ENCODE measurements at regions not wholly inside any gene's neighbourhood (a gene's known extent, or its start where the extent isn't known, plus 50 kb on each side); places are given as distances from the start of the nearest gene placed in this dataset.
"Not testable (repeated sequence)": the region's sequence is repeated elsewhere in the genome, so short reads cannot be mapped to it uniquely, and the experiment has no call there.

DNA sequence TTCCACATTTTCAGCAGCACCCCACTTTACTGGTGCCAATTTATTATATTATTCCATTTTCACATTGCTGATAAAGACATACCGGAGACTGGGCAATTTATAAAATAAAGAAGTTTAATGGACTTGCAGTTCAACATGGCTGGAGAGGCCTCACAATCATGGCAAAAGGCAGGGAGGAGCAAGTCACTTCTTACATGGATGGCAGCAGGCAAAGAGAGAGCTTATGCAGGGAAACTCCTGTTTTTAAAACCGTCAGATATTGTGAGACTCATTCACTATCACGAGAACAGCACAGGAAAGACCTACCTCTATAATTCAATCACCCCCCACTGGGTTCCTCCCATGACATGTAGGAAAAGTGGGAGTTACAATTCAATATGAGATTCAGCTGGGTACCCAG, 641.8 kb upstream of the MEF2C start:
- Histone ChIP-seq H3K27me3 (ENCODE audit: control insufficient read depth in 2 of 2, insufficient read depth in 2 of 2, low read length in 2 of 2) (no peaks in the 10 kb centered on the region), H3K9ac (replicated peaks; ENCODE audit: extremely low read depth, insufficient read depth, low read length) (no peak overlapping the region), H3K9me1 (replicated peaks; ENCODE audit: control insufficient read depth, extremely low read depth, insufficient read depth, low read length) (no peaks in the 10 kb centered on the region), H3K36me3 (ENCODE audit: control insufficient read depth in 2 of 2, extremely low read depth in 1 of 2, insufficient read depth in 2 of 2, low read length in 2 of 2) (no peaks in the 10 kb centered on the region), H3K4me1 (ENCODE audit: control insufficient read depth, extremely low read depth, insufficient read depth, low read length) (no peaks in the 10 kb centered on the region), H3K4me2 (ENCODE audit: insufficient read depth, low read length) (no peak overlapping the region), H2AFZ (ENCODE audit: low read depth, low read length) (no peak overlapping the region), H4K20me1 (replicated peaks; ENCODE audit: control insufficient read depth, extremely low read depth, insufficient read depth, low read length) (no peaks in the 10 kb centered on the region), H3K79me2 (ENCODE audit: control insufficient read depth, insufficient read depth, low read length) (no peaks in the 10 kb centered on the region), H3K27ac (ENCODE audit: insufficient read depth, low read depth, low read length) (no peak overlapping the region), H3K9me3 (replicated peaks; ENCODE audit: control insufficient read depth, insufficient read depth, low read length) (no peaks in the 10 kb centered on the region), H3K4me3 (replicated peaks in 1 of 3; ENCODE audit: insufficient read depth in 1 of 3, low read depth in 1 of 3, low read length in 3 of 3) (no peak overlapping the region)
- intact Hi-C loops (cut with micrococcal nuclease), result no loop called here
- CTCF ChIA-PET, result interaction anchor here (1.4 kb wide), 1 partner anchor 9 kb away, joined by 3 read pairs; no protein-coding TSS in a partner anchor
- dilution Hi-C loops (cut with MboI; ENCODE audit: extremely low pct_ligation_motif_present, low sequenced_read_pairs), result no loop called here
- DNase-seq (ENCODE audit: low read depth, low spot score) (no peak), FAIRE-seq (no peak)
- TF ChIP-seq FOS (IDR thresholded peaks at IDR 0.05; ENCODE audit: borderline replicate concordance, insufficient read depth, low read length), result no peak
- TF ChIP-seq GATA2 (IDR thresholded peaks at IDR 0.05; ENCODE audit: insufficient read depth, insufficient read length, low read depth, low read length), result no peak
- no peak for TF ChIP-seq EZH2 (IDR thresholded peaks at IDR 0.05; ENCODE audit: borderline replicate concordance, low read depth, low read length, severe bottlenecking)
- TF ChIP-seq JUN (IDR thresholded peaks at IDR 0.05; ENCODE audit: borderline replicate concordance, insufficient read depth, insufficient read length, low read depth), result no peak
- TF ChIP-seq MYC (IDR thresholded peaks at IDR 0.05; ENCODE audit: low read depth, low read length), result no peak
- TF ChIP-seq, protein P1, sequence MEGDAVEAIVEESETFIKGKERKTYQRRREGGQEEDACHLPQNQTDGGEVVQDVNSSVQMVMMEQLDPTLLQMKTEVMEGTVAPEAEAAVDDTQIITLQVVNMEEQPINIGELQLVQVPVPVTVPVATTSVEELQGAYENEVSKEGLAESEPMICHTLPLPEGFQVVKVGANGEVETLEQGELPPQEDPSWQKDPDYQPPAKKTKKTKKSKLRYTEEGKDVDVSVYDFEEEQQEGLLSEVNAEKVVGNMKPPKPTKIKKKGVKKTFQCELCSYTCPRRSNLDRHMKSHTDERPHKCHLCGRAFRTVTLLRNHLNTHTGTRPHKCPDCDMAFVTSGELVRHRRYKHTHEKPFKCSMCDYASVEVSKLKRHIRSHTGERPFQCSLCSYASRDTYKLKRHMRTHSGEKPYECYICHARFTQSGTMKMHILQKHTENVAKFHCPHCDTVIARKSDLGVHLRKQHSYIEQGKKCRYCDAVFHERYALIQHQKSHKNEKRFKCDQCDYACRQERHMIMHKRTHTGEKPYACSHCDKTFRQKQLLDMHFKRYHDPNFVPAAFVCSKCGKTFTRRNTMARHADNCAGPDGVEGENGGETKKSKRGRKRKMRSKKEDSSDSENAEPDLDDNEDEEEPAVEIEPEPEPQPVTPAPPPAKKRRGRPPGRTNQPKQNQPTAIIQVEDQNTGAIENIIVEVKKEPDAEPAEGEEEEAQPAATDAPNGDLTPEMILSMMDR (IDR thresholded peaks at IDR 0.05; ENCODE audit: extremely low read depth in 1 of 2, insufficient read depth in 1 of 2, low read depth in 1 of 2, low read length in 2 of 2), result no peak
- no peak for TF ChIP-seq POLR2A (IDR thresholded peaks at IDR 0.05; ENCODE audit: low read depth, low read length)
- TF ChIP-seq, protein P2, sequence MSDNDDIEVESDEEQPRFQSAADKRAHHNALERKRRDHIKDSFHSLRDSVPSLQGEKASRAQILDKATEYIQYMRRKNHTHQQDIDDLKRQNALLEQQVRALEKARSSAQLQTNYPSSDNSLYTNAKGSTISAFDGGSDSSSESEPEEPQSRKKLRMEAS (IDR thresholded peaks at IDR 0.05; ENCODE audit: insufficient read depth, insufficient read length), result no peak
- TF ChIP-seq POLR2AphosphoS5 (IDR thresholded peaks at IDR 0.05; ENCODE audit: insufficient read depth, low read depth, low read length), result no peak
- BruUV-seq (replicated peaks), result no TSS peak
- POLR2A ChIA-PET, result no interaction called here

DNA sequence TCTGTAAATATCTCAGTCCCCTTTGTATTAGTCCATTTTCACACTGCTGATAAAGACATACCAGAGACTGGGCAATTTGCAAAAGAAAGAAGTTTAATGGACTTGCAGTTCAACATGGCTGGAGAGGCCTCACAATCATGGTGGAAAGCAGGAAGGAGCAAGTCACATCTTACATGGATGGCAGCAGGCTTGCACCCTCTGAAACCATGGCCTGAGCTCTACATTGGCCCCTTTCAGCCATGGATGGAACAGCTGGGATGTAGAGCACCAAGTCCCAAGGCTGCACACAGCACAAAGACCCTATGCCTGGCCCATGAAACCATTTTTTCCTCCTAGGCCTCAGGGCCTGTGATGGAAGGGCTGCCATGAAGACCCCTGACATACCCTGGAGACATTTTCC, 640.9 kb upstream of the MEF2C start:
- CTCF ChIA-PET, result interaction anchor here (1.4 kb wide), 1 partner anchor 8 kb away, joined by 3 read pairs; no protein-coding TSS in a partner anchor
- H3K36me3 ChIP-seq (ENCODE audit: control insufficient read depth in 2 of 2, extremely low read depth in 1 of 2, insufficient read depth in 2 of 2, low read length in 2 of 2); H3K9ac ChIP-seq (replicated peaks; ENCODE audit: extremely low read depth, insufficient read depth, low read length); H3K27ac ChIP-seq (ENCODE audit: insufficient read depth, low read depth, low read length); dilution Hi-C loops (cut with MboI; ENCODE audit: extremely low pct_ligation_motif_present, low sequenced_read_pairs); H3K79me2 ChIP-seq (ENCODE audit: control insufficient read depth, insufficient read depth, low read length); H3K4me3 ChIP-seq (replicated peaks in 1 of 3; ENCODE audit: insufficient read depth in 1 of 3, low read depth in 1 of 3, low read length in 3 of 3); H3K9me3 ChIP-seq (replicated peaks; ENCODE audit: control insufficient read depth, insufficient read depth, low read length); H3K4me1 ChIP-seq (ENCODE audit: control insufficient read depth, extremely low read depth, insufficient read depth, low read length); H4K20me1 ChIP-seq (replicated peaks; ENCODE audit: control insufficient read depth, extremely low read depth, insufficient read depth, low read length); BruUV-seq (replicated peaks); H3K27me3 ChIP-seq (ENCODE audit: control insufficient read depth in 2 of 2, insufficient read depth in 2 of 2, low read length in 2 of 2); POLR2A ChIA-PET; H2AFZ ChIP-seq (ENCODE audit: low read depth, low read length); FAIRE-seq; H3K9me1 ChIP-seq (replicated peaks; ENCODE audit: control insufficient read depth, extremely low read depth, insufficient read depth, low read length); intact Hi-C loops (cut with micrococcal nuclease); H3K4me2 ChIP-seq (ENCODE audit: insufficient read depth, low read length); DNase-seq (ENCODE audit: low read depth, low spot score): not testable (repeated sequence)

Measured in endothelial cell of umbilical vein (primary cell).